Muscle of leg (tissue), 3 donors: ENCODE measurements at regions not wholly inside any gene's neighbourhood (a gene's known extent, or its start where the extent isn't known, plus 50 kb on each side); places are given as distances from the start of the nearest gene placed in this dataset.

ENCODE experiments used
- DNase-seq: peaks from one replicate; pipeline ENCODE4 v3.0.0; 2013
- H3K27ac ChIP-seq: one replicate; pipeline ENCODE4 v1.5.1; 2013; ENCODE audit warnings: mild to moderate bottlenecking, low read length, control low read depth
- H3K27me3 ChIP-seq: one replicate; pipeline ENCODE4 v1.6.1; 2013; ENCODE audit warnings: low read length; ENCODE audit not compliant: control insufficient read depth, insufficient read depth
- H3K36me3 ChIP-seq: one replicate; pipeline ENCODE4 v1.6.1; 2013; ENCODE audit warnings: low read length; ENCODE audit not compliant: control insufficient read depth, insufficient read depth
- H3K4me1 ChIP-seq: one replicate; pipeline ENCODE4 v1.6.1; 2013; ENCODE audit warnings: low read length; ENCODE audit not compliant: control insufficient read depth, insufficient read depth
- H3K4me3 ChIP-seq: one replicate; pipeline ENCODE4 v1.5.1; 2013; ENCODE audit warnings: low read length, control low read depth
- H3K9me3 ChIP-seq: replicated peaks from 2 replicates; pipeline ENCODE4 v1.6.1; 2013; ENCODE audit warnings: low read depth, low read length; ENCODE audit not compliant: control insufficient read depth
- WGBS: methylation state at CpG from one replicate; pipeline ENCODE4 v1.1.5; 2013; ENCODE audit warnings: missing lambda C conversion rate; ENCODE audit not compliant: insufficient coverage; 5-methylcytosine and 5-hydroxymethylcytosine counted together

DNA sequence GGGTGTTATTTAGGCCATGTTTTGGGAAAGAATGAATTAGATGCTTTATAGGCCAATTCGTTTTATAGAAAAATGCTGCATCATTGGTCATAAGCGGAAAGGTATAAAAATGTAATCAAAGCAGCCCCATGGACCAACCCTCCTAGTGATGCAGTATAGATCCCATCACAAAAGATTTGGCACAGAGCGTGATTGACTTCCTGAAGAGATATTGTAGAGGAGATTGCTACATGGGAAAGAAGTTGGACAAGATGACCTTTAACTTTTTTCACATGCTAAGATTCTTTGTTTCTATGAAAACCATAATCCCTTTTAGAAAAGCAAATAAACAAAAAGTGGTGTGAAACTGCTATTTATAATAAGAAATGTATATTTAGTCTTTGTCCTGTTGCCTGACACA is 136.5 kb upstream of the FNDC3A start:
- DNase-seq: no peak

DNA sequence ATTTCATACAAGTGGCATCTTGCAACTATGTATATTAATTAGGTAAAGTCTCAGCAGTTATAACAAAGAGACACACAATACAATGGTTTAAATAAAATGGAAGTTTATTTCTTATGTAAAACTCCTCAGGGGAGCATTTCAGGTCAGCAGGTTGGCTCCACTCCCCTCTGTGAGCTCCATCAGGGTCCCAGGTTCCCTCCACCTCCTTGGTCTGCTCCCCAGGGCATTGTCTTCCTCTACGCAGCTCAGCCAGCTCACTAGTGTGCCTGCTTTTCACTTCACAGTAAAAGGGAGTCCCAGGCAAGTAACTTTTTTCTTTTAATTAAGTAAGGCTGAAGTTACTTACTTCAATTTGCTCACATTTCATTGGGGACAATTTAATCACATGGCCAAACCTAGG is 135.3 kb upstream of the FNDC3A start:
- Histone ChIP-seq H3K4me3 (no peak overlapping the region), H3K4me1 (no peaks in the 10 kb centered on the region), H3K9me3 (no peaks in the 10 kb centered on the region), H3K36me3 (no peaks in the 10 kb centered on the region), H3K27ac (no peak overlapping the region), H3K27me3 (no peaks in the 10 kb centered on the region)
- WGBS: no CpG with 5 or more reads among the region's 1 CpG
- DNase-seq: no peak

More for the DNA sequence above, 136.5 kb upstream of the FNDC3A start:
- Histone ChIP-seq H3K4me1 (no peaks in the 10 kb centered on the region), H3K9me3 (no peaks in the 10 kb centered on the region), H3K27me3 (no peaks in the 10 kb centered on the region), H3K36me3 (no peaks in the 10 kb centered on the region), H3K27ac (no peak overlapping the region), H3K4me3 (no peak overlapping the region)
- WGBS: no CpG with 5 or more reads among the region's 3 CpGs

DNA sequence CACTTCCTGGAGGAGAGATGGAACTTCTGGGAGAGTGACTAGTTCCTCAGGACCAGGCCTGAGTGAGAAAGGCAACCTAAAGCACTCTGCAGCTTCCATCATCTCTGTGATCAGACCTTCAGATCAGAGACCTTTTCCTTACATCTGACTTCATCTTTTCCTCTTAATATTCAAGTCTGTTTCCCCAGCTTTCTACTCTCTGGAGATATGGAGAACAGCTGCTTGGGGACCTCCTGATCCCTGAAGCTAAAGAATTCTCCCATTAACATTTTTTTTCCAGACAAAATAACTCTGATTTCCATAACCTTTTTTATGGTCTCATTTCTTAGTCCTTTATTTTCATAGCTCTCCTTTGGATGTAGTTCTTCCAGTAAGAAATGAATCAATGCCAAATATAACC is 133.4 kb upstream of the FNDC3A start:
- H3K27ac ChIP-seq: no peak overlapping the region
- no peak for DNase-seq
- no peaks in the 10 kb centered on the region for H3K4me1 ChIP-seq
- no peak overlapping the region for H3K4me3 ChIP-seq
- H3K36me3 ChIP-seq: no peaks in the 10 kb centered on the region
- no peaks in the 10 kb centered on the region for H3K9me3 ChIP-seq
- H3K27me3 ChIP-seq: no peaks in the 10 kb centered on the region

GRCh38 chr13:48843630-48844380 is 131.9 kb upstream of the FNDC3A start:
- no peak for DNase-seq
- Histone ChIP-seq H3K27me3 (no peaks in the 10 kb centered on the region), H3K36me3 (no peaks in the 10 kb centered on the region), H3K4me1 (no peaks in the 10 kb centered on the region), H3K4me3 (no peak overlapping the region), H3K27ac (no peak overlapping the region), H3K9me3 (no peaks in the 10 kb centered on the region)
- WGBS: no CpG with 5 or more reads among the region's 3 CpGs

DNA sequence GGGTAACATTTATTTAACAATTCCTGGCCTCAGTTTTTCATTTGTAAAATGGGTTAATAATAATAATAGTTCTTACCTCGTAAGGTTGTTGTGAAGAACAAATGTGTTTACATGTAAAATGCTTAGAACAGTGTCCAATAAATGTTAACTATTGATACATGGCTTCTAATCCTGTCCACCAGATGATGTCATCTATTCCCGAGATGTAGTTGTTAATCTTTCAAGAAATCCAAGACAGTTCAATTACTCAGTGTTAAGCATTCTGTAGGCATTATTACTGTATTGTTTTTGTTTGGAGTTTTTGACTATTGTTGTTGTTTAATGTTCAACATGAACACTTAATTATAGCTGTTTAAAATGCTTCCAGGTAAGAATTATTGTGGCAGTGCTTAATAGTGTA is 131.0 kb upstream of the FNDC3A start:
- H3K9me3 ChIP-seq: no peaks in the 10 kb centered on the region
- WGBS: no CpG with 5 or more reads among the region's 2 CpGs
- H3K27me3 ChIP-seq: no peaks in the 10 kb centered on the region
- no peak for DNase-seq
- H3K27ac ChIP-seq: no peak overlapping the region
- no peak overlapping the region for H3K4me3 ChIP-seq
- H3K4me1 ChIP-seq: no peaks in the 10 kb centered on the region
- no peaks in the 10 kb centered on the region for H3K36me3 ChIP-seq

DNA sequence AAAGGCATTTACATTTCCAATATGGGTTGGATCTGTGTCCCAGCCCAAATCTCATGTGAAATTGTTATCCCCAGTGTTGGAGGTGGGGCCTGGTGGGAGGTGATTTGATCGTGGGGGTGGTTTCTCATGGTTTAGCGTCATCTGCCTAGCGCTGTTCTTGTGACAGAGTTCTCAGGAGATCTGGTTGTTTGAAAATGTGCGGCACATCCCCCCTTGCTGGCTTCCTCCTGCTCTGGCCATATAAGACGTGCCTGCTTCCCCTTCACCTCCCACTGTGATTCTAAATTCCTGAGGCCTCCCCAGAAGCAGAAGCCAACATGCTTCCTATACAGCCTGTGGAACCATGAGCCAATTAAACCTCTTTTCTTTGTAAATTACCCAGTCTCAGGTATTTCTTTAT is 126.2 kb upstream of the FNDC3A start:
- H3K4me3 ChIP-seq: no peak overlapping the region
- no peaks in the 10 kb centered on the region for H3K27me3 ChIP-seq
- WGBS: 62% methylated on average over 5 of the region's 5 CpGs
- DNase-seq: no peak
- H3K36me3 ChIP-seq: no peaks in the 10 kb centered on the region
- no peak overlapping the region for H3K27ac ChIP-seq
- no peaks in the 10 kb centered on the region for H3K9me3 ChIP-seq
- no peaks in the 10 kb centered on the region for H3K4me1 ChIP-seq

- DNase-seq: no peak
- no peaks in the 10 kb centered on the region for H3K4me1 ChIP-seq
- H3K27me3 ChIP-seq: no peaks in the 10 kb centered on the region
- H3K9me3 ChIP-seq: no peaks in the 10 kb centered on the region
- no peak overlapping the region for H3K27ac ChIP-seq
- H3K36me3 ChIP-seq: no peaks in the 10 kb centered on the region
- no peak overlapping the region for H3K4me3 ChIP-seq
- WGBS: no CpG with 5 or more reads among the region's 2 CpGs
These were observed 124.0 kb upstream of the FNDC3A start for GRCh38 chr13:48851707-48852106.

DNA sequence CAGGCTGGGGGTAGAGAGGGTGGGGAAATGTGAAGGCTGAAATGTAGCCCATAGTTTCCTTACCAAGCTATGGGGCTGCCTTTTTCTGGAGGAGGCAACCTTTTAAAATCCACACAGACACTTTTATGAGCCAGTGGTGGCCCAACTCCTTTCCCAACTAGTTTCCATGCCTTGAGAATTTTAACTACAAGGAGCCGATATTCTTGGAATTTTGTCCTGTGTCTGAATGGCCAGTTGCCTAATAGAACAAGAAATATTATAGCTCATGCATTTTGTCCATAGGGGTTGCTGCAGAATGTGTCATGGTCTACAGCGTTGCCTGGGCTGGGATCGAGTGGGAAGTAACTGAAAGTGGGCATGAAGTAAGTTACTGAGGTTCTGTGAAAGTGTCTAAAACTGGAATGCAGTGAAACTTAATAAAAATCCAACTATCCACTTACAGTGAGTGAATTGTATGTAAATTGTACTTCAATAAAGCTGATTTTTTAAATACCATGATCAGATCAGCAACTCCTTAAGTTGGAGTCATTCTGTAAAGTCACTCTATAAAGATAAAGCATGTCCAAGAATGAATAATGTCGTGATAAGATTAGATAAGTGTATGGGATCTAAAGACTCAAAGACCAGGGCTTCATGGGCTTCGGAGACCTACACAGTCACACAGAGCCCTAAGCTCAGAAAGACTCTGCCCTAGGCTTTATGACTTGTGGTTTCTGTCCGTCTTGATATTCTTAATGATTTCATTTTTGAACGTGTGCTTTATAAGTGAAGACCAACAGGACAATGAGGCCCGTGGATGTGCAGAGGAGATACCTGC is 122.6 kb upstream of the FNDC3A start:
- Histone ChIP-seq H3K27me3 (no peaks in the 10 kb centered on the region), H3K36me3 (no peaks in the 10 kb centered on the region), H3K9me3 (no peaks in the 10 kb centered on the region), H3K4me3 (no peak overlapping the region), H3K4me1 (no peaks in the 10 kb centered on the region), H3K27ac (no peak overlapping the region)
- WGBS: 60% methylated on average over 1 of the region's 8 CpGs
- DNase-seq: no peak

GRCh38 chr13:48853728-48854102 is 122.0 kb upstream of the FNDC3A start:
- H3K4me1 ChIP-seq: no peaks in the 10 kb centered on the region
- no peak overlapping the region for H3K27ac ChIP-seq
- H3K4me3 ChIP-seq: no peak overlapping the region
- peak; percentile 37 for DNase-seq
- H3K27me3 ChIP-seq: no peaks in the 10 kb centered on the region
- no peaks in the 10 kb centered on the region for H3K36me3 ChIP-seq
- H3K9me3 ChIP-seq: no peaks in the 10 kb centered on the region
- 45% methylated on average over 2 of the region's 5 CpGs for WGBS

- no peaks in the 10 kb centered on the region for H3K27me3 ChIP-seq
- H3K9me3 ChIP-seq: no peaks in the 10 kb centered on the region
- H3K4me3 ChIP-seq: no peak overlapping the region
- no peak overlapping the region for H3K27ac ChIP-seq
- no peak for DNase-seq
- H3K36me3 ChIP-seq: no peaks in the 10 kb centered on the region
- 100% methylated on average over 1 of the region's 4 CpGs for WGBS
- no peaks in the 10 kb centered on the region for H3K4me1 ChIP-seq
These were observed 118.1 kb upstream of the FNDC3A start for GRCh38 chr13:48857576-48857975.
